Glutamatergic neuron (in vitro differentiated cells): ENCODE measurements at regions not wholly inside any gene's neighbourhood (a gene's known extent, or its start where the extent isn't known, plus 50 kb on each side); places are given as distances from the start of the nearest gene placed in this dataset.

Source experiments
- DNase-seq: peaks from one replicate; pipeline ENCODE4 v3.0.0; 2022
- H3K27ac Mint-ChIP-seq: one replicate; pipeline ENCODE4 v1.8.0; 2020; ENCODE audit warnings: mild to moderate bottlenecking, mixed read lengths, inconsistent platforms; ENCODE audit not compliant: unreplicated experiment
- H3K27me3 Mint-ChIP-seq: one replicate; pipeline ENCODE4 v1.8.0; 2020; ENCODE audit warnings: mild to moderate bottlenecking, moderate library complexity, mixed read lengths, inconsistent platforms; ENCODE audit not compliant: unreplicated experiment
- H3K36me3 Mint-ChIP-seq: one replicate; pipeline ENCODE4 v1.8.0; 2020; ENCODE audit warnings: mild to moderate bottlenecking, mixed read lengths, inconsistent platforms; ENCODE audit not compliant: unreplicated experiment
- H3K4me1 Mint-ChIP-seq: one replicate; pipeline ENCODE4 v1.8.0; 2020; ENCODE audit warnings: mild to moderate bottlenecking, low read depth, mixed read lengths, inconsistent platforms; ENCODE audit not compliant: unreplicated experiment
- H3K4me3 Mint-ChIP-seq: one replicate; pipeline ENCODE4 v1.8.0; 2020; ENCODE audit warnings: mild to moderate bottlenecking, mixed read lengths, inconsistent platforms; ENCODE audit not compliant: unreplicated experiment
- H3K9me3 Mint-ChIP-seq: one replicate; pipeline ENCODE4 v1.8.0; 2020; ENCODE audit warnings: mild to moderate bottlenecking, moderate library complexity, mixed read lengths, inconsistent platforms; ENCODE audit not compliant: unreplicated experiment
- CTCF ChIP-seq: fragments of 200-600 bp; sonication (generic); IDR thresholded peaks from one replicate; pipeline ENCODE4 v1.5.0; 2021; ENCODE audit not compliant: partially characterized antibody, unreplicated experiment

GRCh38 chr3:112765531-112765930 lies 81.1 kb downstream of the CD200R1L start:
- Mint-ChIP-seq H3K4me3 (no peak overlapping the region), H3K27me3 (no peaks in the 10 kb centered on the region), H3K27ac (no peak overlapping the region), H3K36me3 (no peaks in the 10 kb centered on the region), H3K4me1 (no peaks in the 10 kb centered on the region), H3K9me3 (no peaks in the 10 kb centered on the region)
- no peak for DNase-seq
- TF ChIP-seq CTCF: no peak

GRCh38 chr3:112763258-112763657 lies 83.4 kb downstream of the CD200R1L start:
- Mint-ChIP-seq H3K27ac (no peak overlapping the region), H3K4me3 (no peak overlapping the region), H3K4me1 (no peaks in the 10 kb centered on the region), H3K36me3 (no peaks in the 10 kb centered on the region), H3K9me3 (no peaks in the 10 kb centered on the region), H3K27me3 (no peaks in the 10 kb centered on the region)
- TF ChIP-seq CTCF: no peak
- DNase-seq: no peak

- Mint-ChIP-seq H3K4me3 (no peak overlapping the region), H3K4me1 (no peaks in the 10 kb centered on the region), H3K9me3 (no peaks in the 10 kb centered on the region), H3K27me3 (no peaks in the 10 kb centered on the region), H3K27ac (no peak overlapping the region), H3K36me3 (no peaks in the 10 kb centered on the region)
- no peak for TF ChIP-seq CTCF
- no peak for DNase-seq
Observed at GRCh38 chr3:112761062-112761638, 85.5 kb downstream of the CD200R1L start.

DNA sequence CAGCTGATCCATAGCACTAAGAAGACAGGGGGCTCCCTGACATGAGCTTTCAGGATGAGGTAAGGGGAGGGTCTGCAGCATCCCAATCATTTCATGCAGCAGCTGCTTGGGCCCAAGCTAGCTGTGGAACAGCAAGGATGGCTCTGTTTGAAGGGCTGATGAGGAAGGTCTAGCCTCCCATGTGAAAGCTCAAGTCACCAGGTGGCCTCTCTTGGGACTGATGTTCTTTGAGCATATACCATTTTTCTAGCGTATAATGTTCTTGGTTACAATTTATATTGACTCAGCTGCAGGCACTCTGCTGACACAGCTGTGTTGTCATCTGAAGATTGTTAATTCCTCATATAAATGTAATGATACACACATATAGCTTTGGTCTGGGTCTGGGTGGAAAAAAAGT lies 87.0 kb downstream of the CD200R1L start:
- Mint-ChIP-seq H3K4me3 (no peak overlapping the region), H3K27ac (no peak overlapping the region), H3K36me3 (no peaks in the 10 kb centered on the region), H3K27me3 (no peaks in the 10 kb centered on the region), H3K9me3 (no peaks in the 10 kb centered on the region), H3K4me1 (no peaks in the 10 kb centered on the region)
- TF ChIP-seq CTCF: no peak
- no peak for DNase-seq

DNA sequence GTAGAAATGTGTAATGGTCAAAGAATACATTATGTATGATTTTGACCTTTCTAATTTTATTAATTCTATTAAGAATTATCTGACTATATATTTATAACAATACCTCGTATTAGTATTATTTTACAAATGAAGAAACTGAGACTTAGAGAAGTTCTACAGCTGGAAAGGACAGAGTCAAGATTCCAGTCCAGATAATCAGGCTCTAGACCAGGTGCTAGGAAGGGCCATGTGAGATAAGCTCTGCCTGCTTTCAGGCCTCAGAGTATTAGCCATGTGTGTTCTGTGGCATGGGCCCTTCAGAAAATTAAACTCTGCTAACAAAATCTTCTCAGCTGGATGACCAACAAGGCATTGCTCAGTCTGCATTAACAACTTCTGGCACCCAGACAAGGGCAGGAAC lies 87.5 kb downstream of the CD200R1L start:
- Mint-ChIP-seq H3K27ac (no peak overlapping the region), H3K27me3 (no peaks in the 10 kb centered on the region), H3K4me3 (no peak overlapping the region), H3K9me3 (no peaks in the 10 kb centered on the region), H3K36me3 (no peaks in the 10 kb centered on the region), H3K4me1 (no peaks in the 10 kb centered on the region)
- no peak for DNase-seq
- TF ChIP-seq CTCF: no peak
